Loucy (cell line): ENCODE measurements at regions not wholly inside any gene's neighbourhood (a gene's known extent, or its start where the extent isn't known, plus 50 kb on each side); places are given as distances from the start of the nearest gene placed in this dataset.

Source experiments
- H2AFZ ChIP-seq: fragments of 200-600 bp; sonication (generic); 2 replicates; pipeline ENCODE4 v1.6.0; 2016; ENCODE audit warnings: antibody characterized with exemption, mild to moderate bottlenecking, low read length, moderate library complexity
- H3F3A ChIP-seq: fragments of 200-600 bp; 2 replicates; pipeline ENCODE4 v1.6.0; 2016; ENCODE audit warnings: antibody characterized with exemption, low read depth, mild to moderate bottlenecking
- H3K27me3 ChIP-seq: fragments of 200-600 bp; sonication (generic); 2 replicates; pipeline ENCODE4 v1.6.1; 2014; ENCODE audit warnings: low read length, mild to moderate bottlenecking; ENCODE audit not compliant: insufficient read depth, poor library complexity, severe bottlenecking
- H3K36me3 ChIP-seq: fragments of 200-600 bp; sonication (generic); 2 replicates; pipeline ENCODE4 v1.6.1; 2016; ENCODE audit warnings: low read length; ENCODE audit not compliant: insufficient read depth
- H3K4me1 ChIP-seq: fragments of 200-600 bp; sonication (generic); 2 replicates; pipeline ENCODE4 v1.5.1; 2014; ENCODE audit warnings: low read length, mild to moderate bottlenecking; ENCODE audit not compliant: insufficient read depth, poor library complexity, severe bottlenecking
- H3K4me2 ChIP-seq: fragments of 200-600 bp; sonication (generic); 2 replicates; pipeline ENCODE4 v1.6.0; 2014; ENCODE audit warnings: antibody characterized with exemption, low read length, low read depth, mild to moderate bottlenecking; ENCODE audit not compliant: poor library complexity, severe bottlenecking
- H3K4me3 ChIP-seq: fragments of 200-600 bp; sonication (generic); 2 replicates; pipeline ENCODE4 v1.5.1; 2014; ENCODE audit warnings: low read length, mild to moderate bottlenecking, mixed read lengths; ENCODE audit not compliant: poor library complexity, severe bottlenecking
- H3K79me2 ChIP-seq: fragments of 200-600 bp; sonication (generic); 2 replicates; pipeline ENCODE4 v1.6.1; 2014; ENCODE audit warnings: low read length; ENCODE audit not compliant: insufficient read depth
- H3K9ac ChIP-seq: fragments of 200-600 bp; sonication (generic); 2 replicates; pipeline ENCODE4 v1.6.0; 2014; ENCODE audit warnings: mild to moderate bottlenecking, low read depth, low read length, moderate library complexity; ENCODE audit not compliant: poor library complexity, severe bottlenecking
- H3K9me2 ChIP-seq: fragments of 200-600 bp; sonication (generic); replicated peaks from 2 replicates; pipeline ENCODE4 v1.6.1; 2016; ENCODE audit warnings: low read depth, low read length, mixed read lengths
- H3K9me3 ChIP-seq: fragments of 200-600 bp; sonication (generic); 2 replicates; pipeline ENCODE4 v1.6.1; 2014; ENCODE audit warnings: mild to moderate bottlenecking, antibody characterized with exemption, low read length, low read depth; ENCODE audit not compliant: insufficient read depth
- H4K20me1 ChIP-seq: fragments of 200-600 bp; sonication (generic); 2 replicates; pipeline ENCODE4 v1.6.0; 2014; ENCODE audit warnings: antibody characterized with exemption, low read length, mild to moderate bottlenecking; ENCODE audit not compliant: insufficient read depth, poor library complexity, severe bottlenecking
- CTCF ChIP-seq: fragments of 200-600 bp; sonication (generic); conservative IDR thresholded peaks from 2 replicates; pipeline ENCODE4 v1.5.1; 2014; ENCODE audit warnings: mild to moderate bottlenecking, antibody characterized with exemption, low read length
- EZH2phosphoT487 ChIP-seq: fragments of 200-600 bp; IDR thresholded peaks from 2 replicates; pipeline ENCODE4 v1.6.1; 2018; ENCODE audit warnings: antibody characterized with exemption, mild to moderate bottlenecking, moderate library complexity, borderline replicate concordance

- no peak overlapping the region for H3K4me3 ChIP-seq
- TF ChIP-seq CTCF (no peak), EZH2phosphoT487 (no peak)
- no peaks in the 10 kb centered on the region for H3K9me2 ChIP-seq
- H4K20me1 ChIP-seq = no peaks in the 10 kb centered on the region
- no peaks in the 10 kb centered on the region for H3K27me3 ChIP-seq
- H3K9me3 ChIP-seq = no peaks in the 10 kb centered on the region
- H2AFZ ChIP-seq = no peak overlapping the region
- H3K4me1 ChIP-seq = peaks cover 6% of the 10 kb centered on the region
- no peaks in the 10 kb centered on the region for H3K79me2 ChIP-seq
- no peaks in the 10 kb centered on the region for H3K36me3 ChIP-seq
- no peak overlapping the region for H3K4me2 ChIP-seq
- no peak overlapping the region for H3K9ac ChIP-seq
- H3F3A ChIP-seq = no peaks in the 10 kb centered on the region
These were observed 296.1 kb upstream of the RASGRP1 start for GRCh38 chr15:38860674-38861073.

- H3K79me2 ChIP-seq = no peaks in the 10 kb centered on the region
- no peak overlapping the region for H2AFZ ChIP-seq
- H3K27me3 ChIP-seq = no peaks in the 10 kb centered on the region
- H3F3A ChIP-seq = no peaks in the 10 kb centered on the region
- no peaks in the 10 kb centered on the region for H3K36me3 ChIP-seq
- no peaks in the 10 kb centered on the region for H3K9me3 ChIP-seq
- TF ChIP-seq CTCF (no peak), EZH2phosphoT487 (no peak)
- no peaks in the 10 kb centered on the region for H4K20me1 ChIP-seq
- H3K9me2 ChIP-seq = no peaks in the 10 kb centered on the region
- no peak overlapping the region for H3K9ac ChIP-seq
- H3K4me2 ChIP-seq = no peak overlapping the region
- no peak overlapping the region for H3K4me3 ChIP-seq
- H3K4me1 ChIP-seq = peaks cover 6% of the 10 kb centered on the region
These were observed 296.5 kb upstream of the RASGRP1 start for GRCh38 chr15:38861108-38861507.

- no peaks in the 10 kb centered on the region for H3K79me2 ChIP-seq
- TF ChIP-seq CTCF (no peak), EZH2phosphoT487 (no peak)
- no peak overlapping the region for H3K4me3 ChIP-seq
- no peak overlapping the region for H3K4me2 ChIP-seq
- no peaks in the 10 kb centered on the region for H3K36me3 ChIP-seq
- no peaks in the 10 kb centered on the region for H4K20me1 ChIP-seq
- no peaks in the 10 kb centered on the region for H3K27me3 ChIP-seq
- H3K4me1 ChIP-seq = peaks cover 6% of the 10 kb centered on the region
- no peaks in the 10 kb centered on the region for H3K9me3 ChIP-seq
- H3K9me2 ChIP-seq = no peaks in the 10 kb centered on the region
- no peak overlapping the region for H2AFZ ChIP-seq
- no peaks in the 10 kb centered on the region for H3F3A ChIP-seq
- H3K9ac ChIP-seq = no peak overlapping the region
These were observed 297.5 kb upstream of the RASGRP1 start for GRCh38 chr15:38862099-38862498.
